Progenitor cell of endocrine pancreas (in vitro differentiated cells): ENCODE measurements at regions not wholly inside any gene's neighbourhood (a gene's known extent, or its start where the extent isn't known, plus 50 kb on each side); places are given as distances from the start of the nearest gene placed in this dataset.

Experiments
- DNase-seq: peaks from one replicate; pipeline ENCODE4 v3.0.0; 2021; ENCODE audit warnings: low spot score; ENCODE audit not compliant: unreplicated experiment
- H3K27ac Mint-ChIP-seq: 2 replicates; pipeline ENCODE4 v1.8.0; 2021; ENCODE audit warnings: mild to moderate bottlenecking, moderate library complexity, mixed read lengths
- H3K27me3 Mint-ChIP-seq: 2 replicates; pipeline ENCODE4 v1.8.0; 2021; ENCODE audit warnings: mixed read lengths
- H3K36me3 Mint-ChIP-seq: 2 replicates; pipeline ENCODE4 v1.8.0; 2022; ENCODE audit warnings: mixed read lengths; ENCODE audit not compliant: insufficient read depth
- H3K4me1 Mint-ChIP-seq: 2 replicates; pipeline ENCODE4 v1.8.0; 2021; ENCODE audit warnings: low read depth, mixed read lengths
- H3K4me3 Mint-ChIP-seq: 2 replicates; pipeline ENCODE4 v1.8.0; 2021; ENCODE audit warnings: low read depth, mild to moderate bottlenecking, moderate library complexity, mixed read lengths
- H3K9me3 Mint-ChIP-seq: 2 replicates; pipeline ENCODE4 v1.8.0; 2021; ENCODE audit warnings: low read depth, mixed read lengths
- CTCF ChIP-seq: fragments of 200-600 bp; sonication (generic); IDR thresholded peaks from one replicate; pipeline ENCODE4 v1.5.0; 2021; ENCODE audit warnings: antibody characterized with exemption, mild to moderate bottlenecking; ENCODE audit not compliant: unreplicated experiment

- peak; percentile 62 for TF ChIP-seq CTCF
- H3K27me3 Mint-ChIP-seq = no peaks in the 10 kb centered on the region
- no peaks in the 10 kb centered on the region for H3K4me1 Mint-ChIP-seq
- H3K4me3 Mint-ChIP-seq = no peak overlapping the region
- H3K9me3 Mint-ChIP-seq = peaks cover 7% of the 10 kb centered on the region
- no peak for DNase-seq
- no peaks in the 10 kb centered on the region for H3K36me3 Mint-ChIP-seq
- no peak overlapping the region for H3K27ac Mint-ChIP-seq
These were observed 178.4 kb downstream of the FGF9 start for GRCh38 chr13:21849323-21849722.

GRCh38 chr13:21850013-21851006 is 179.4 kb downstream of the FGF9 start:
- Mint-ChIP-seq H3K27ac (no peak overlapping the region), H3K27me3 (no peaks in the 10 kb centered on the region), H3K4me1 (no peaks in the 10 kb centered on the region), H3K4me3 (no peak overlapping the region), H3K9me3 (peaks cover 7% of the 10 kb centered on the region), H3K36me3 (no peaks in the 10 kb centered on the region)
- no peak for DNase-seq
- no peak for TF ChIP-seq CTCF

GRCh38 chr13:21852043-21852442 is 181.2 kb downstream of the FGF9 start:
- no peaks in the 10 kb centered on the region for H3K4me1 Mint-ChIP-seq
- peaks cover 5% of the 10 kb centered on the region for H3K9me3 Mint-ChIP-seq
- no peak overlapping the region for H3K4me3 Mint-ChIP-seq
- no peak for TF ChIP-seq CTCF
- no peaks in the 10 kb centered on the region for H3K27me3 Mint-ChIP-seq
- no peak overlapping the region for H3K27ac Mint-ChIP-seq
- H3K36me3 Mint-ChIP-seq = no peaks in the 10 kb centered on the region
- DNase-seq = no peak

GRCh38 chr13:21853779-21854178 is 182.9 kb downstream of the FGF9 start:
- DNase-seq = no peak
- Mint-ChIP-seq H3K36me3 (no peaks in the 10 kb centered on the region), H3K27ac (no peak overlapping the region), H3K27me3 (no peaks in the 10 kb centered on the region), H3K4me3 (no peak overlapping the region), H3K9me3 (peaks cover 3% of the 10 kb centered on the region), H3K4me1 (no peaks in the 10 kb centered on the region)
- no peak for TF ChIP-seq CTCF

GRCh38 chr13:21868823-21869222 is 197.9 kb downstream of the FGF9 start:
- Mint-ChIP-seq H3K27me3 (no peaks in the 10 kb centered on the region), H3K27ac (no peak overlapping the region), H3K4me1 (peaks cover 12% of the 10 kb centered on the region), H3K4me3 (no peak overlapping the region), H3K36me3 (no peaks in the 10 kb centered on the region), H3K9me3 (peaks cover 12% of the 10 kb centered on the region)
- no peak for DNase-seq
- TF ChIP-seq CTCF = no peak
